Caki2 (cell line): ENCODE measurements at regions not wholly inside any gene's neighbourhood (a gene's known extent, or its start where the extent isn't known, plus 50 kb on each side); places are given as distances from the start of the nearest gene placed in this dataset.
"Not testable (repeated sequence)": the region's sequence is repeated elsewhere in the genome, so short reads cannot be mapped to it uniquely, and the experiment has no call there.

Source experiments
- DNase-seq: peaks from one replicate; pipeline ENCODE4 v3.0.0-alpha.2; 2015; ENCODE audit warnings: low read depth
- in situ Hi-C: cut with HindIII; loops from 2 replicates; pipeline ENCODE4 v1.10.0; 2016; ENCODE audit warnings: low sequenced_read_pairs, low pct_unique_long_range_greater_than_20kb, mixed read lengths

DNA sequence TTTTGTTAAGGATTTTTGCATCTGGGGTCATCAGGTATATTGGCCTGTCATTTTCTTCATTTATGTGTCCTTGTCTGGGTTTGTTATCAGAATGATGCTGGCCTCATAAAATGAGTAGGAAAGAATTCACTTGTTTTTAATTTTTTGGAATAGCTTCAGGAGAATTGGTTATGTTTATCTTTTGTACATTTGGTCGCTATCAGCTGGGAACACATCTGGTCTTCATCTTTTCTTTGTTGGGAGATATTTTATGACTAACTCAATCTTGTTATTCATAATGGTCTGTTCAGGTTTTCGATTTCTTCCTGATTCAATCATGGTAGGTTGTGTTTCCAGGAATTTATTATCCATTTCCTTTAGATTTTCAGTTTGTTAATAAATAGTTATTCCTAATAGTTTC, 207.5 kb upstream of the ASCC3 start:
- in situ Hi-C loops, result no loop called here
- no peak for DNase-seq

DNA sequence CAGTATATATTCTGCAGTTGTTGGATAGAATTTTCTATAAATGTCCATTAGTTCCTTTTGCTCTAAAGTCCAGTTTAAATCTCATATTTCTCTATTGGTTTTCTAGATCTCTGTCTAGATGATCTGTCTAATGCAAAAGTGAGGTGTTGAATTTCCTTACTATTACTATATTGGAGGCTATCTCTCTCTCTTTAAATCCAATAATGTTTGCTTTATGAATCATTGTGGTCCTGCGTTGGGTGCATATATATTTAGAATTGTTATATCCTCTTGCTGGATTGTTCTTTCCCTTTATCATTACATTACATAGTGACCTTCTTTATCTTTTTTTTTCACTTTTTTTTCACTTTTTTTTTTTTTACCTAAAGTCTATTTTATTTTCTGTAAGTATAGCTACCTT, 208.5 kb upstream of the ASCC3 start:
- DNase-seq, result no peak
- in situ Hi-C loops, result no loop called here

DNA sequence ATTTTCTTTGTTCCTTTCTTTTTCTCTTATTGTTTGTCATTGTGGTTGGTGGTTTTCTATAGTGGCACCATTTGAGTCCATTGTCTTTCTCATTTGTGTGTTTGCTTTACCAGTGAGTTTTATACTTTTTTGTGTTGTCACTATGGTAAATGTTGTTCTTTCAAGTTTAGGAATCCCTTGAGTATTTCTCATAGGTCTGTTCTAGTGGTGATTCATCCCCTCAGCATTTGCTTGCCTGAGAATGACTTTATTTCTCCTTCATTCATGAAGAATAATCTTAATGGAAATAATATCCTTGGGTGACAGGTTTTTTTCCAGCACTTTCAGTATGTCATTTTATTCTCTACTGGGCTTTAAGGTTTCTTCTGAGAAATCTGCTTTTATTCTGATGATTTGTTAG, 209.2 kb upstream of the ASCC3 start:
- no peak for DNase-seq
- in situ Hi-C loops, result no loop called here

DNA sequence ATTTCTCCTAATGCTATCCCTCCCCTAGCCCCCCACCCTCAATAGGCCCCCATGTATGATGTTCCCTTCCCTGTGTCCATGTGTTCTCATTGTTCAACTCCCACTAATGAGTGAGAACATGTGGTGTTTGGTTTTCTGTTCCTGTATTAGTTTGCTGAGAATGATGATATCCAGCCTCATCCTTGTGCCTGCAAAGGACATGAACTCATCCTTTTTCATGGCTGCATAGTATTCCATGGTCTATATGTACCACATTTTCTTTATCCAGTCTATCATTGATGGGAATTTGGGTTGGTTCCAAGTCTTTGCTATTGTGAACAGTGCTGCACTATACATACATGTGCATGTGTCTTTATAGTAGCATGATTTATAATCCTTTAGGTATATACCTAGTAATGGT, 217.5 kb upstream of the ASCC3 start:
- in situ Hi-C loops, result not testable (repeated sequence)

DNA sequence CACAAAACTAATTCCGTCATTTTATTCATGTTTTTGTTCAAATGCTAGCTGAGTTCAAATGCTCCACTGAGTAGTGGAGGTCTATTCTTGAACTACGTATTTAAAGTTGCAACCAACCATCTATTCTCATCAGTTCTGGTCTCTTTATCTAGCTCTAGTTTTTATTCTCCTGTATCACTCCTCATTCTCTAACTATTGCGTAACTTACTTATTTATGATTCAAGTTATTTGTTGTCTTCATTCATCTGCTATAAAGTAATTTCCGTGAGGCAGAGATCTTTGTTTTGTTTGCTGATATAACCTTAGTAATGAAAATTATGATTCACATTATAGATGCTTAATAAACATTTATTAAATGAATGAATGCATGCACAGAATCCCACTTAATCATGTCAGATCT, 221.6 kb upstream of the ASCC3 start:
- in situ Hi-C loops, result no loop called here

More for the DNA sequence above, 217.5 kb upstream of the ASCC3 start:
- DNase-seq, result not testable (repeated sequence)

DNA sequence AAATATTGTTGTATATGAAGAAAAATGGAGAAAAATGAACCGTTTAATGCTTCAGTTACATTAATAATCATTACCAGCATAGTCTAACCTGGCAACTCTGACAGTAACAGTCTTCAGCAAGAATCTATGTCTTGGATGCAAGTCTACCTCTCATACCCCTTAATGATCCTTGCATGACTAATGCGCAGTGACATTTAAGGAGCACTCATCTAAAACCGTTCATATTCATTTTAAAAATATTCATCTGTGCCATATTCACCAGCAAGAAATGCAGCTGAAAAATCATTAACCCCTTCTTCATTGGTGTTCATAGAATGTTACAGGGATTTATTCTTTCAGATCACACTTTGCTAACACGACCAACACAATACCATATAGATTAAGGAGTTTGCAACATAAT, 227.2 kb upstream of the ASCC3 start:
- in situ Hi-C loops, result no loop called here
- DNase-seq, result no peak

More for the DNA sequence above, 221.6 kb upstream of the ASCC3 start:
- DNase-seq, result no peak

DNA sequence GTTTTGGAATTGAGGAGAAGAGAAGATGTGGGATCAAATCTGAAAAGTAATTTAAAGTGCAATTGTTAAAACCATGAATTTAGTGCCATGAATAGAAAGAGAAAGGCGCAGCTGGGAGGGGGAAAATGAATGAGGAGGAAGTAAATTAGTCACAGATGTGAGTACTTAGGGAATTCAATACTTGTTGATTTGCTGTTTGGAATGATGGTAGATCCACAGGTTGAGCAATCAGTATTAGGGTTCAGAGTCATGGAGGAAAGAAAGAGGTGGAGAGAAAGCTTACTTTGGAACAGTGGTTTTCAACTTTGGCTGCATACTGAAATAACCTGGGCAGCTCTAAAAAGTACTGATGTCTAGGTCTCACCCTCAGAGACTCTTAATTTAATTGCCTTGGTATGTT, 229.7 kb upstream of the ASCC3 start:
- in situ Hi-C loops, result no loop called here
- DNase-seq, result no peak

DNA sequence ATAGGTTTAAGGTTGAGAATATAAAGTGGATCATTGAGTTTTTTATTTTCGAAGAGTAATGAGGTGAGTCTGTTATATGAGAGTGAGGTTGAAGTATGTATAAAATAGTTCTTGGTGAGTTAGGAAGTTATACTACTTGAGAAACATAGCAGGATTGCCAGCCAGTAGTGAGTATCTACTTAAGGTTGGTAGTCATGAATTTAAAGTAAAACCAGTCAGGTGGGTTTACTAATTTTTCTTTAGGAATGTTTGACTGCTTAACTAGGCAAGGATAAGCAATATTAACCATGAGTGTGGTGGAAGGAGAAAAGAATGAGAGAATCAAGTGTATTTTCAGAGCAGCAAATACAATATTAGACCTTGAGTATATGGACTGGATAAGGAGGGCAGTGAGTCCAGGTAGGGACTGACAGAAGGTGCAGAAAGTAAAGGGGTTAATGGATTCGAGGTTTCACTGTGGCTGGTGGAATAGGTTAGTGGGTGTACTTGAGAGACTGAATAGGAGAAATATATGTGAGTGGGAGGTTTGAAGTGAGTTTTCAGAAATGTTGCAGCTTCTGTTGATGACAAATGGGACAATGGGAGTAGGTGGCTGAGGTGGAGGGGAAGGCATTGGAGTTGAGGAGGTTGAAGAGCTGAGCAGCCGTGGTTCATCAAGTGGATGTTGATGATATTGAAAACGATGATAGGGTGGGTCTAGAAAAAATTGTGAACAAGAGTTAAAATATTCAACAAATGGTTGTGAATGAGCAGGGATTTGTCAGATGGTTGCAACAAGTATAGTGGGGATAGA, 232.5 kb upstream of the ASCC3 start:
- no peak for DNase-seq
- in situ Hi-C loops, result no loop called here

DNA sequence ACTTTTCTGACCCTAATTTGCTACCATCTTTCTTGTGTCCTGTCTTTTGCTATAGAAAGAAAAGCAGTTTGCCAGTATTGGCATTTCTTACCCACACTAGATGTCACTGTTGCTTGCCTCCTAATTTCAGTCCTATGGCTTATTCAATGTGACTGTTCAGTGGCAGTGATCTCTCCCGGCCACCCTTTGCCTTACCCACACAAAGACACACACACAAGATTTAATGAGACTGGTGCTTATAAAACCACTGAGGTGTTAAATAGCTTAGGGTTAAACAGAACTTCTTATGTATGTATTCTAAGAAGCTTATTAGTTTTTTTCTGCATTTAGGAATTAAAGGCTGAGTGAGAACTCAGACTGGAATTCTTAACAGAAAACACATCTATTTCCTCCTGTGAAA, 233.6 kb upstream of the ASCC3 start:
- peak; percentile 4 for DNase-seq
- in situ Hi-C loops, result no loop called here

DNA sequence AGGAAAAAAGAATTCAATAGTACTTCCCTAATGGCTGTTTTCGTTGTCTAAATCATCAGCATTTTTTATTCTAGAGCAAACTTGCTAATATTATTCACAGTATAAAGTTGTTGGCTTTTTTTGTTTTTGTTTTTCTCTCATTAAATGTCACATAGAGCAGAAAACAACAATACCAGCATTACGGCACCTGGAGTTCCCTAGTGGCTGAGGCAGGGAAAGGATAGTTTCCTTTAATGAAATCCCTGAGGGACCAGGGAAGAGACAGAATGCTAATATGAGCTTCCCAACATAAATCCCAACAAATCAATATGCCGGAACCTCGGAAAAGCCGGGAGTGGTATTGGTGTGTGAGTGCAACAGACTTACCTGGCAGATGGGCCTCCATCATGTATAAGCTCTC, 235.2 kb upstream of the ASCC3 start:
- DNase-seq, result no peak
- in situ Hi-C loops, result no loop called here

DNA sequence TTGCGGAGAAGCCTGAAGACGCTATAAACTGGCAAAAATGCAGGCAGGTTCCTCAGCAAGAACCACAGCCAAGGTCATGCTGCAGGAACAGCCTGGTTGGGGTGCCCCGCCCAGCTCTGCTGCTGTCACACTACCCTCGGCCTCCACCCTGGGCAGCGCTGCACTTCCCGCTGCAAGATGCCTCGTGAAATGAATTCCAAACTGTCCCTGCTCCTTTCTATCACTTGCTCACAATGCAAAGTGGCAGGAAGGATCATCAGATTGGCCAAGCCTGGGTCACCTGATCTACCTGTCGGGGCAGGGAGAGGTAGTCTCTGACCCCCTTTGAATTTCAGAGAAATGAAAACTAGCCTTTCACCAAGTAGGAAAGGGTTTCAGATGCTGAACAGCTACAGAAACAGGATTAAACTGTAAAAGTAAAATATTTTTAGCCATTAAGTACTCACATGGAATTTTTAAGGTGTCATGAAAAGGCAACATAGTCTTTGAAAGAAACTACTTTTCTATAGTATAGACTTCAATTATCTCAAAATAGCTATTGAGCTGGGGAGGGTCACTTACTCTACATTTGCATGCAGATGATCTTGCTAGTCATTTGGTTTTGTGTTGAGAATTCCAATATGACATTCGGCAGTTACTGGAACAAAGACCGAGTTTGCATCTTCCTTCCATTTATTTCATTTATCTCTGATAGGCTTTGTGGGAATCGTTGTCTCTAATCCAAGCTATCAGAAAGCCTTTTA, 236.4 kb upstream of the ASCC3 start:
- in situ Hi-C loops, result no loop called here
- DNase-seq, result no peak

DNA sequence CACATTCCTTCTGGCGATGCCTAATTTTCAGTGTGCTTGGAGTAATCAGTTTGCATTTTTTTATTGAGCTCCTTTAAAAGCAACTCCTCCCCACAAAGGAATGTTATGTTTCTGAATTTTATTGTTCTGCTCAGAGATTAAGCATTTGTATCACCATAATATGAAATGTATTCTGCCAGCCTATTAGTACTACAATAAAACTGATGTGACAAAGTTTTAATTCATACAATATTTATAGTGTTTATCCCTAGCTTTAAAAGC, 236.9 kb upstream of the ASCC3 start:
- in situ Hi-C loops, result no loop called here

DNA sequence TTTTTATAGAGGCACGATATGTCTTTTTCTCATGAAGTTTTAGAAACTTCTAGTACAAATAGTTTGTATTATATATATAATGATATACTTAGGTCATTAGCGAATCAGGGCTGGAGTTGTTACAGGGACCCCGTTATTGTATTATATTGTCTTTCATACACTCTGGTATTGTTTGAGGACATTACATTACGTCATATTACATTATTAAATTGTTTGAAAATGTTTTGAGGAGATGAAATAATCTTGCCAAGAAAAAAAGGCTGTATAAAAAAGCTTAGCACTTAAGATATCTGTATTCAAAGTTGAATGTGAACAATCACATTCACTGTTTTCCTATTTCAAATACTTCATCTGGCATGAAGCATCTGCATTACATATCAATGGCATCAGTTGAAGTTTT, 239.6 kb upstream of the ASCC3 start:
- no peak for DNase-seq
- in situ Hi-C loops, result no loop called here

More for the DNA sequence above, 236.9 kb upstream of the ASCC3 start:
- no peak for DNase-seq

DNA sequence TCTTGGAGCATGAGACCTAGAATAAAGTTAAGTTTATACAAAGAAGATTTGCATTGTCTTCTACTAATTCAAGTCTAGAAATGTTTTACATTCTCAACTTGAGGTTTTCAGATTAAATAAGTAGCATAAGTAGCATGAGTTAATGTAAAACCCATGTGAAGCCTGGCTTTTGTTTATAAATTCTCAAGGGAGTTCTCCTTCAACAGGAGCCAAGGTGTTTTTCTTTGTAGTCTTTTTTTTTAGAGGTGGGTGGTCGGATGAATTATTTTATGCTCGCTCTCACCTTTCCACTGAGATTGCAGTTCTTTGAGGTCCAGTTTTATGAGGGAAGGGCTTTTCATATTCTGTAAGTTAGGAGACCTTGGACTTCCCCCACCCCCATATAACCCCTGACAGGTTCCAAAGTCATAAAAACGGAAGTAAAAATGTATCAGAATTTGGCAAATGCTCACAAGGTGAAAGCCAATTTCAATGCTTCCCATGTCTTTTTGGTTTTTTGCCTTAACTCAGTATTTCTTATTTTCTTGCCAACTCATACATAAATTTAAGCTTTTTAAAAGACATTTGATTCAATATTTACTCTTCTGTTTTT, 244.3 kb upstream of the ASCC3 start:
- in situ Hi-C loops, result no loop called here
- no peak for DNase-seq

DNA sequence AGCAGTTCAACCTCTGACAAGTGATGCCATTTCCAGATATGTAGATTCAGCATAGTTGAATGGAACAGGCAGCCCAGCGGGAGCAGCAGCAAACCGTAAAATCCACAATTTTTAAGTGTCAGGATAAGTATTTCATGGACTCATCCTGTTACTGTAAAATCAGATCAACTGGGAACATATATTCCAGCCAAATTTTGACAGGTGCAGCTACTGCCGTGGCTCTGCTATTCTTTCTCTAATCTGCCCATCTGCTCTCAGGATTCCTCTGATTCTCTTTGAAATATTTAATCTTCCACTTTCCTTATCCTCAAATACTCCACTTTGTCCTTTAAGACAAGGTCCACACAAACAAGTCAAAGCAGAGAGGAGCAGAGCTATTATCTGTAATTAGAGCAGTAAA, 245.4 kb upstream of the ASCC3 start:
- in situ Hi-C loops, result no loop called here

DNA sequence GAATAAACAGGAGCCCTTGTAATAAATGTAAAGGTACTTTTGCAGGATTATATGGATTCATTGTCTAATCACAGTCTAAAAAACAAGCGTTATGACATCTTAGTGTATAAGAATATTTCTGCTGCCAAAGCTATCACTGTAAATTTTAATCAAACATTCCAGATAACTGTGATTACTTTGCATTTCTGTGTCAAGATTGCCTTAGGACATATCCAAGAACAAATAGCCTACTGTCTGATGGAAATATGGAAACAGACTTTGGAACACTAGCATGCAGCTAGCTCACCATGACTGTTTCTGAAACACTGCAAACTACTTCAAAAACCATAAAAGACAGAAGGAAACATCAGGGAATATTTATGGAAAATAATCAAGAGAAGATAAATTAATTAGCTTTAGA, 248.7 kb upstream of the ASCC3 start:
- in situ Hi-C loops, result no loop called here
- DNase-seq, result no peak

More for the DNA sequence above, 245.4 kb upstream of the ASCC3 start:
- no peak for DNase-seq

DNA sequence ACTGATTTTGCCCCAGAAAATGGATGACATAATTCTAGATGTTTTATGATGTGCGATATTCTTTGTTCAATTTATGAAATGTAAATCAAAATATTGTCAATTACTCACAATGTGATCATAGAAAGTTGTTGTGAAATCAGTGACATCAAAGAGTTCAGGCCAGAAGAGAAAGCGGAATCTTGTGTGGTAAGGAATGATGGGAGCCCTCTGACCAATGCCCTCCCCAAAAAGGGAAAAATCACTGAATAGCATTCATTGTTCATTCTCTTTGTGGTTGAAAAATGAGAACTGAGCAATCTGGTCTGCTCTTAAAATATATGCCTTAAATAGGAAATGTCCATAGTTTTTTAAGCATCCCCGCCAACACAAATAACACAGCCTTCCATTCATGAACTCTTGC, 247.1 kb upstream of the GRIK2 start:
- no peak for DNase-seq
- in situ Hi-C loops, result no loop called here

DNA sequence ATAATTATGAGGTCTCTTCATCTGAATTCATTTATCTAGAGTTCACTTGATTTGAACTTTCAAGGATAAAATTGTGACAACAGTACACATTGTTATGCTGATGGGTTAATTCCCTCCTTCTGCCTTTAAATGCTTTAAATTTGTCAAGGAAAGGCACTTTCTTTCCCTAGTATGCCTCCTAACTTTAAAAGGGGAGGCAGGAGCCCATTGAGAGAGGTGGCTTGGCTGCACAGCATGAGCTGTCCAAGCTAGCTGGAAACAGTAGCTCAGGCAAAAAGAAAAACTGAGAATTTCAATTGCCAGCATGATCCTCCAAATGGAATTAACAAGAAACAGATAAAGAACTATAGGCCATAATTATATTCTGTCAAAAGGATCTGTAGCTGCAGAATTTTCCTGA, 243.3 kb upstream of the GRIK2 start:
- in situ Hi-C loops, result no loop called here

DNA sequence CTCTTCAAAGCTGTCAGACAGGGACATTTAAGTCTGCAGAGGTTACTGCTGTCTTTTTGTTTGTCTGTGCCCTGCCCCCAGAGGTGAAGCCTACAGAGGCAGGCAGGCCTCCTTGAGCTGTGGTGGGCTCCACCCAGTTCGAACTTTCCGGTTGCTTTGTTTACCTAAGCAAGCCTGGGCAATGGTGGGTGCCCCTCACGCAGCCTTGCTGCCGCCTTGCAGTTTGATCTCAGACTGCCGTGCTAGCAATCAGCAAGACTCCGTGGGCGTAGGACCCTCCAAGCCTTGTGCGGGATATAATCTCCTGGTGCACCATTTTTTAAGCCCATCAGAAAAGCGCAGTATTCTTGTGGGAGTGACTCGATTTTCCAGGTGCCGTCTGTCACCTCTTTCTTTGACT, 235.9 kb upstream of the GRIK2 start:
- DNase-seq, result not testable (repeated sequence)

More for the DNA sequence above, 243.3 kb upstream of the GRIK2 start:
- no peak for DNase-seq

DNA sequence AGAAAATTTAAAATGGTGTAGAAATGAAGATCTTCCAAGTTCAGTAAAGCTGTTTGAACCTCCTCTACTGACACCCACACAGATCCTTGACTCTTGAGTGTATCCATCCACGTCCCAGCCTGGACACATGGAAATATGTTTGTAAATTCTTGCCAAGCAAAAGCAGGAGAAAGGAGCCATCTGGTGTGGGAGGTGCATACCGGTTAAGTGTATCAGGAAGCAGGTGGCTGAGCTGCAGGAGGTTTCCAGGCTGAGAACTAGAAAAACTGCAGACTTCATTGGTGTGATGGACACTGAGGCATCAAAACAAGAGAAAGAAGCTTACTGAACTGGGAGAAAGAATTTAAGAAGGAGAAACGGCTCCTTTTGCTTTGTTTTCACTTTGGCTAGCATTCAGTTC, 229.9 kb upstream of the GRIK2 start:
- no peak for DNase-seq
- in situ Hi-C loops, result no loop called here

More for the DNA sequence above, 235.9 kb upstream of the GRIK2 start:
- in situ Hi-C loops, result not testable (repeated sequence)
